NCI-H1105 (cell line): ENCODE measurements at regions not wholly inside any gene's neighbourhood (a gene's known extent, or its start where the extent isn't known, plus 50 kb on each side); places are given as distances from the start of the nearest gene placed in this dataset.

Experiments
- DNase-seq: peaks from one replicate; lab custom pipeline; 2025; lab: John Stamatoyannopoulos, UW

DNA sequence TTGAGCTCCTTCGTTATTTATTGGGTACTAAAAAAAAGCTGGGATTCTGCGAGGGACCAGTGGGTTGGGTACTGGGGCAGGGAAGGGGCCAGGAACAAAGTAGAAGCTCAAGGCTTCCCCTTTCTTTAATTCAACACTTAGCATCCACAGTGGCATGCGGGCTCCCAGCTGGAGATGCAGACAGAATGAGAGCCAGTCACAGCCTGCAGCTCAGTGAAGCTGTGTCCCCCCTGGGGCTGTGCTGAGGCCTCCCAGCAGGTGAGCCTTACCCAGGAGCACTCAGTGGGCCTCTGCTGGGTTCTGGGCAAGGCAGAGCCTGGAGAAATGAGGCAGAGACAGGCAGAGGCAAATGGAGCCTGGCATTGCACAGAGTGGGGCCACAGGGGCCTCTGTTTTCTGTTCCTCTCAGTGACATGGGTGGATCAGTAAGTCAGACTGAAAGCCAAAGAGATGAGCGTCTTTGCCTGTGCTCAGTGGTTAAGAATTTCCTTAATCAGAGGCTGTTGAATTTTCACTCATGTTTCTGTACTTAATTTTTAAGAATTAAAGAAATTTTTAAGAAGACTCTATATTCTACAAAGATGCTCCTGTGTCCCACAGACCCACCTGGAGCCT lies 181.4 kb upstream of the RBPJ start:
- no peak for DNase-seq

- no peak for DNase-seq
These were observed 180.5 kb upstream of the RBPJ start for GRCh38 chr4:26140150-26140898.

GRCh38 chr4:26141051-26141721 lies 179.6 kb upstream of the RBPJ start:
- DNase-seq = no peak

DNA sequence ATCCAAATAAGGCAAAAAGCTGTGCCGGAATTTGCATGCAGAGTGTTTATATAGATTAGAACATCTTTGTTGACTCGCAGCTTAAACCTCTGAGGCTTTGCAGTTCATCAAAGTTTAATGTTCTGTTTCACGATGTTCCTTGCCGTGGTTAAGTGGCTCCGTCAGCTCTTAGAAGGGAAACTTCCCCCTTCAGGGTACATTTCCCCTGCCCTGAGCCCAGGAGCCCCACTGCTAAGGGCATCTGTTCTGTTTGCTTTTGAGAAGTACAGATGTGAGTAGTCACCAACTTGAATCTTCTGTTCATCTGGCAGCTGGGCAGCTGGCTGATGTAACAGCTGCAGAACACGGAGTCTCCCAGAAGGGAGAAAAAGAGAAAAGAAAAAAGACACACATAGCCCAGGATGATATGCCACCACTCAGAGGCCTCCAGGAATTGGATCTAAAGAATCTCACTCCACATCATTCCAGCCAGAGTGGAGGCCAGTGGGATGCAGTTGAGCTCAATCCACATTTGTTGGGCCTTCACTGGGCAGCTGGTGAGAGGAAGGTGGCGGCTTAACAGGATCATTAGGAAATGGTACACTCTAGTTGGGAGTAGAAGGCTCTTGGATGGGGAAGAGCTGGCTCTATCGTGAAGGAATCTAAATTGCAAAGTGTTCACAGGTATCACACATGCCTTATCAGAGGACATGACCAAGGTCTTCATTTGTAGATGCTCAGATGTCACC lies 178.7 kb upstream of the RBPJ start:
- no peak for DNase-seq

GRCh38 chr4:26144526-26145155 lies 176.2 kb upstream of the RBPJ start:
- DNase-seq = no peak

GRCh38 chr4:26145212-26145611 lies 175.6 kb upstream of the RBPJ start:
- DNase-seq = no peak

GRCh38 chr4:26148927-26149326 lies 171.9 kb upstream of the RBPJ start:
- no peak for DNase-seq

- DNase-seq = no peak
These were observed 169.9 kb upstream of the RBPJ start for GRCh38 chr4:26150948-26151347.

DNA sequence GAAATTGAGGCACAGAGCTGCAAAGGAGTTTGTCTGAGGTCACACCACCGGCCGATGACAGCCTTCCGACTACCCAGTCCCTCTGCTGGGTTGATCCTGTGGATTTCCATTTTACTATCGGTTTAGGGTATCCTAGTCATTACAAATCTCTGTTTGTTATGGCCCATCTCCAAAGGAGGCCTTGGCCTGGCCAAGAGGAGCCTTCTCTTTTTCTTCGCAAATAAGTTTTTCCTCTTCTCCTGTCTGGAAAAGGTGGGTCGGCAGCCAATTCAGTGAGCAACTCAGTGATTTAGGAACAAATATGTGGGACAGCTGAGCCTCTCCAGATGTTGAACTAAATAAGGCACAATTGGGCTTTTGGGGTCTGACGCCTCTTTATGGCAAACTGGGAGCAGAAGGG lies 169.2 kb upstream of the RBPJ start:
- no peak for DNase-seq

- peak; percentile 2 for DNase-seq
These were observed 168.8 kb upstream of the RBPJ start for GRCh38 chr4:26152056-26152455.

DNA sequence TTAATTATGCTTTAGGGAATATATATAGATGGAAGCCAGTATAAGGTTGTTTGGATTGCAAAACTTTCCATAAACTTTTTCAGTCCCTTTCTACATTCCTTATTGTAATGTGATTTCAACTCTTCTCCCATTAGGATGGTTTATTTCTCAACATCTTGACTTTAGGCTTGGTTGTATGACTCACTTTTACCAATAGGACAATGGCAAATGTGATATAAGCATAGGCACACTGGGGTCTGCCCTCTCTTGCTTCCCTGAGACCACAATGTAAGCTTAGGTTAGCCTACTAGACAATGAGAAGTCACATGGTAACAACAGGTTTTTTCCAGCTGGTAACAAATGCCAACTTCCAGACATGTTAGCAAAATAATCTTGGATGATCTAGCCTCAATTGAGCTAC lies 163.3 kb upstream of the RBPJ start:
- no peak for DNase-seq

DNA sequence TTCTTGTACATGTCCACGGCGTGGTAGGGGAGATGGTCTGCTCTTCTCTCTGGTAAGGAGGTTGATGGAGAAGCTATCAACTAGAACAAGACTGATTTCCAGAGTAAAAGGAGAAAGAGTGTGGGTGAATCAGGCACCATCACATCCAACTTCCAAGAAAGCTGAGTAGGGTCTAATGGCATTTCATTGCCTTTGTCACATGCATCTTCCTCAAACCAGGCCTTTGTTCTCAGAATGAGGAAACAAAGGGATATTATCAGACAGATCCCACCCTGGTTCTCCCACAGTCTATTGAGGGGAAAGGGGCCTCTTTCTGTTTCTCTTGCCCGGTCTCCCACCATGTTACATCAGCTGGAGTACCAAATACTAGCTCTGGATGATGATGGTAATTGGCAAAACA lies 160.2 kb upstream of the RBPJ start:
- DNase-seq = no peak

DNA sequence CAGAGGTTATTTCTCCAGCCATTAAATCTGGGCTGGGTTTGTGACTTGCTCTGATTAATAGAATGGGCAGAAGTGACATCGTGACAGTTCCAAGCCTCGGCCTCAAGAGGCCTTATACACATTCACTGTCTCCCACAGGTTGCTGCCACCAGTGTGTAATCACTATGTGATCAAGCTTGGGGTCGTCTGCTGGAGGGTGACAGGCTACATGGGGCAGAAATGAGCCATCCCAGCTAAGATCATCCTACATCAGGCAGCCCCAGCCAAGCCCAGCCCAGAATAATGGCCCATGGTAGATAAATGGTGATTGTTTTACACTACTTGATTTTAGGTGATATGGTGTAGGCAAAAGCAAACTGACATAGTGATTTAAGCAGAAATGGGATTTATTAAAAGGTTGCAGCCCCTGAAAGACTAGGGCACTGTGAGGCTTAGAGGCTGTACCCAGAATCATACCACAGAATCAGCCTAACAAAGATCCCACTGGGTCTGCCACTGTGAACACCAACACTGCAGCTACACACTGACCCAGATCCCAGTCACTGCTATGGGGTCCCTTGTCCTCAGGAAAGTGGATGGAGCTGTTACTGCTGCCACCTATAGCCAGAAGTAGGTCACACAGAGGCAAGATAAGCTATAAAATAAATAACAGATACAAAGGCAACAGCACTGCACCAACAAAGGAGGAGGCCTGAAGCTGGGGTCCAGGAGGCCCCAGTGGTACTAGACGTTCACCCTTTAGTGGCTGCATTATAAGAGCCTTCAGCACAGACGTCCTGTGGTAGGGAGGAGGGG lies 159.6 kb upstream of the RBPJ start:
- DNase-seq = no peak

- DNase-seq = no peak
These were observed 158.7 kb upstream of the RBPJ start for GRCh38 chr4:26162101-26162500.

DNA sequence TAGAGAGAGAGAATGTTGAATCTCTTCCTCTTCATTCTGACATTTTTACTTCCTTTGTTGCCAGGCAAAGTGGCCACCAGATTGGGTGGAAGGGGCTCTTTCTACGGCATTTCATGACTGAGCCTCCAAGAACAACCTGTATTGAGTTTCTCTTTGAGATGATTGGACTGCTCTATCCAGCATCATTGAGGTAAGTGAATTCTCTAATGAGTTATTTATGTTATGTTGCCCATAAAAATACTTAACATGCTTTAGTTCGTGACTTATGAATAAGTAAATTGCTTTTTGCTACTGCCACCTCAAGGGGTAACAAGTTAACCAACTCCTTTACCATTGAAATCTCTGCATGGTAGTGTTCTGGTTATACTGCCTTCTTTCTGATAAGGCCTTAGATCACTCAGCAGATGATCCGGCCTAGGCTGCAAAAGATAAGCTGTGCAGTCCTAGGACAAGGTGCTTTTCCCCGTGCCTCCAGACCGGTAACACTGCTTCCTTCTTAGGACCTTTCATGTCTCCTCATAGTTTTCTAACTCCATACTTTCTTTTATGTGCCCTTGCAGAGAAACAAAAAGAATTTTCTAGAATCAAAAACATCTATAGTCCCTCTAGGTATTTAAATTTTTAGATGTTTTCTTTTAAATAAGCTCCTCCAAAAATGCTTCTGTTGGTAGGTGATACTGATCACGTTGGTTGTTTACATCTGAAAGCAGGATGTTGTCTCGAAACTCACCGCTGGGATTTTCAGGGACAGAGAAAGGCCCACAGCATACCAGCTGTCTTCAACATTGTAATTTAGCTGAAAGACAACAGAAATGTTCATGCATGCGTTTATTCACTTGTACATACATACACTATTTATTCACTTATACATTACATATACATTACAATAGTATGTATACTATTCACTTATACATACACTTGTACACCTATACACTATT lies 157.1 kb upstream of the RBPJ start:
- no peak for DNase-seq

- DNase-seq = no peak
These were observed 149.3 kb upstream of the RBPJ start for GRCh38 chr4:26171501-26171900.

- DNase-seq = no peak
These were observed 148.9 kb upstream of the RBPJ start for GRCh38 chr4:26171941-26172340.

- DNase-seq = no peak
These were observed 147.2 kb upstream of the RBPJ start for GRCh38 chr4:26173619-26174018.

- no peak for DNase-seq
These were observed 146.8 kb upstream of the RBPJ start for GRCh38 chr4:26174027-26174426.
